Natural killer cell (primary cell): ENCODE measurements at regions not wholly inside any gene's neighbourhood (a gene's known extent, or its start where the extent isn't known, plus 50 kb on each side); places are given as distances from the start of the nearest gene placed in this dataset.

Experiments
- ATAC-seq, 3 donors: fragments of 150-1000 bp in 2 of 3; fragments of 200-7000 bp in 1 of 3; cut with Tn5 transposase; 1 replicate in 1 of 3; 2 replicates in 2 of 3; pipeline ENCODE4 v1.10.0; 2021; ENCODE audit warnings: mild to moderate bottlenecking in 2 of 3, moderate library complexity in 2 of 3
- DNase-seq, 2 donors: peaks; one replicate each; pipeline versions ENCODE4 v3.0.0 to v3.0.0-alpha.2; 2013 to 2021; ENCODE audit warnings: mixed read lengths in 1 of 2
- H3K27ac ChIP-seq: one replicate; pipeline ENCODE4 v1.5.1; 2013; ENCODE audit warnings: mild to moderate bottlenecking, low read length
- H3K27me3 ChIP-seq: one replicate; pipeline ENCODE4 v1.6.1; 2013; ENCODE audit warnings: low read length; ENCODE audit not compliant: control insufficient read depth, insufficient read depth
- H3K36me3 ChIP-seq: one replicate; pipeline ENCODE4 v1.6.1; 2013; ENCODE audit warnings: low read length; ENCODE audit not compliant: control insufficient read depth, insufficient read depth
- H3K4me1 ChIP-seq: one replicate; pipeline ENCODE4 v1.6.1; 2013; ENCODE audit warnings: low read length; ENCODE audit not compliant: control insufficient read depth, insufficient read depth
- H3K4me3 ChIP-seq: one replicate; pipeline ENCODE4 v1.5.1; 2013; ENCODE audit warnings: low read length
- H3K9me3 ChIP-seq: one replicate; pipeline ENCODE4 v1.6.1; 2013; ENCODE audit warnings: low read length; ENCODE audit not compliant: control insufficient read depth, insufficient read depth
- H3K27ac Mint-ChIP-seq, 2 donors: one replicate each; pipeline ENCODE4 v1.8.0; 2022; ENCODE audit warnings: mild to moderate bottlenecking in 2 of 2, mixed read lengths in 2 of 2, moderate library complexity in 1 of 2
- H3K27me3 Mint-ChIP-seq, 2 donors: one replicate each; pipeline ENCODE4 v1.8.0; 2022; ENCODE audit warnings: low read depth in 2 of 2, mixed read lengths in 2 of 2
- H3K36me3 Mint-ChIP-seq: one replicate; pipeline ENCODE4 v1.8.0; 2022; ENCODE audit warnings: mixed read lengths
- H3K4me1 Mint-ChIP-seq, 2 donors: one replicate each; pipeline ENCODE4 v1.8.0; 2022; ENCODE audit warnings: mixed read lengths in 2 of 2
- H3K4me3 Mint-ChIP-seq: one replicate; pipeline ENCODE4 v1.8.0; 2022; ENCODE audit warnings: mild to moderate bottlenecking, moderate library complexity, mixed read lengths
- H3K9me3 Mint-ChIP-seq, 2 donors: one replicate each; pipeline ENCODE4 v1.8.0; 2022; ENCODE audit warnings: mixed read lengths in 2 of 2
- CTCF ChIP-seq: fragments of 200-600 bp; IDR thresholded peaks from one replicate; pipeline ENCODE4 v1.8.0; 2022; ENCODE audit warnings: antibody characterized with exemption
- WGBS: methylation state at CpG from one replicate; pipeline ENCODE4 v1.1.7; 2013; ENCODE audit warnings: missing lambda C conversion rate; ENCODE audit not compliant: insufficient coverage; 5-methylcytosine and 5-hydroxymethylcytosine counted together
- intact Hi-C: fragments of 100-400 bp; cut with micrococcal nuclease; formaldehyde crosslinking; loops from one replicate; pipeline ENCODE4 v1.14.2; 2022

DNA sequence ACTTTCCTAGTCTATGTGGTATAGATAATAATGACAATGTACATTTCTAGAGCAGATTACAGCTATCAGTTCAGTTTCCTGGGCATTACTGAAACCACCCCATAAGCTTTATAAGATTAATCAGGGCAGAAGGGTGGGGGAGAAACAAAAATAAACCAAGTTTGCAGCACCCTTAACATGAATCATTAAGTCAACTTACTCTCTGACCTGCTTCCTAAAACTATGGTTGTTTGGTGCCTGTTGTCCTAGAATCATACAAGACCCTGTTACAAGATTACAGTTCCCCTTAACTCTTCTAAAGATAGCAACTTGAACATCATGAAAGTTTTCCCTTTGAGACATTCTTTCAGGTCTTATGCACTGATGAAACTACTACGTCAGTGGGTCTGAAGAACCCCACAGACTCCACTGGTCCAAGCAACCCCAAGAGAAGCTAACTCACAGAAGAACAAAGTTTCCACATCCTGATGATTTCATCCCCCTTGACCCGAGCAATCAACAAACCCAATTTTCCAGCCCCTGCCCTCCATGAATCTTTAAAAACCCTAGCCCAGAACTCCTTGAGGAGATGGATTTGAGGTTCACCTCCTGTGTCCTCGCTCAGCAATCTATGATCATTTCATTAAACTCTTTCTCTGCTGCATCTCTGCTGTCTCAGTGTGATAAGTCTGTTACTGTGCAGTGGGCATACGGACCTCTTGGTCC, 336.5 kb downstream of the FOXO1 start:
- intact Hi-C loops: no loop called here
- ATAC-seq (no peak), DNase-seq (no peak)
- H3K27me3 ChIP-seq: no peaks in the 10 kb centered on the region
- H3K27ac ChIP-seq: no peak overlapping the region
- Mint-ChIP-seq H3K36me3 (no peaks in the 10 kb centered on the region), H3K9me3 (no peaks in the 10 kb centered on the region), H3K27me3 (peaks cover 7 to 8% of the 10 kb centered on the region in 2 donors), H3K27ac (no peak overlapping the region), H3K4me3 (no peak overlapping the region), H3K4me1 (peaks cover 0 to 10% of the 10 kb centered on the region in 2 donors)
- WGBS: 86% methylated on average over 4 of the region's 4 CpGs
- no peaks in the 10 kb centered on the region for H3K36me3 ChIP-seq
- H3K4me1 ChIP-seq: no peaks in the 10 kb centered on the region
- H3K9me3 ChIP-seq: no peaks in the 10 kb centered on the region
- TF ChIP-seq CTCF: no peak
- H3K4me3 ChIP-seq: no peak overlapping the region

GRCh38 chr13:40330950-40331349, 335.5 kb downstream of the FOXO1 start:
- Histone ChIP-seq H3K27ac (no peak overlapping the region), H3K9me3 (no peaks in the 10 kb centered on the region), H3K36me3 (no peaks in the 10 kb centered on the region), H3K27me3 (no peaks in the 10 kb centered on the region), H3K4me3 (no peak overlapping the region), H3K4me1 (no peaks in the 10 kb centered on the region)
- TF ChIP-seq CTCF: no peak
- Mint-ChIP-seq H3K9me3 (no peaks in the 10 kb centered on the region), H3K27me3 (peaks cover under 1 to 3% of the 10 kb centered on the region in 2 donors), H3K27ac (no peak overlapping the region), H3K36me3 (no peaks in the 10 kb centered on the region), H3K4me3 (no peak overlapping the region), H3K4me1 (peaks cover 0 to 4% of the 10 kb centered on the region in 2 donors)
- DNase-seq (no peak), ATAC-seq (no peak)
- intact Hi-C loops: no loop called here
- 96% methylated on average over 6 of the region's 9 CpGs for WGBS

- Mint-ChIP-seq H3K27me3 (peaks cover 0 to 3% of the 10 kb centered on the region in 2 donors), H3K9me3 (no peaks in the 10 kb centered on the region), H3K4me1 (peaks cover 0 to 4% of the 10 kb centered on the region in 2 donors), H3K36me3 (no peaks in the 10 kb centered on the region), H3K27ac (no peak overlapping the region), H3K4me3 (no peak overlapping the region)
- Histone ChIP-seq H3K4me3 (no peak overlapping the region), H3K4me1 (no peaks in the 10 kb centered on the region), H3K9me3 (no peaks in the 10 kb centered on the region), H3K27ac (no peak overlapping the region), H3K27me3 (no peaks in the 10 kb centered on the region), H3K36me3 (no peaks in the 10 kb centered on the region)
- ATAC-seq (no peak), DNase-seq (no peak)
- intact Hi-C loops: no loop called here
- TF ChIP-seq CTCF: no peak
Measured at GRCh38 chr13:40331802-40332201, 334.6 kb downstream of the FOXO1 start.

GRCh38 chr13:40333226-40333625, 333.2 kb downstream of the FOXO1 start:
- no peak overlapping the region for H3K4me3 Mint-ChIP-seq
- H3K27ac ChIP-seq: no peak overlapping the region
- no peak for DNase-seq
- no peaks in the 10 kb centered on the region for H3K9me3 ChIP-seq
- intact Hi-C loops: no loop called here
- H3K4me3 ChIP-seq: no peak overlapping the region
- H3K4me1 ChIP-seq: no peaks in the 10 kb centered on the region
- H3K36me3 ChIP-seq: no peaks in the 10 kb centered on the region
- no peak overlapping the region for H3K27ac Mint-ChIP-seq
- no peak for ATAC-seq
- 95% methylated on average over 4 of the region's 4 CpGs for WGBS
- H3K27me3 ChIP-seq: no peaks in the 10 kb centered on the region
- no peaks in the 10 kb centered on the region for H3K9me3 Mint-ChIP-seq
- peaks cover 0 to 6% of the 10 kb centered on the region in 2 donors for H3K27me3 Mint-ChIP-seq
- H3K4me1 Mint-ChIP-seq: peaks cover 0 to 4% of the 10 kb centered on the region in 2 donors
- TF ChIP-seq CTCF: no peak
- H3K36me3 Mint-ChIP-seq: no peaks in the 10 kb centered on the region
